CD4-positive, alpha-beta T cell (primary cell): ENCODE measurements at regions not wholly inside any gene's neighbourhood (a gene's known extent, or its start where the extent isn't known, plus 50 kb on each side); places are given as distances from the start of the nearest gene placed in this dataset.

ENCODE experiments used
- ATAC-seq: fragments of 200-7000 bp; cut with Tn5 transposase; one replicate; pipeline ENCODE4 v1.10.0; 2022; ENCODE audit warnings: mild to moderate bottlenecking; ENCODE audit not compliant: poor library complexity
- CTCF ChIA-PET: fragments of 350-600 bp; sonication (Branson Sonifier 250); formaldehyde crosslinking; loops from one replicate; lab custom pipeline; 2021; ENCODE audit warnings: antibody characterized with exemption, inconsistent platforms; lab: Charles Lee
- POLR2A ChIA-PET: fragments of 350-600 bp; sonication (Branson Sonifier 250); formaldehyde crosslinking; loops from one replicate; lab custom pipeline; 2021; ENCODE audit warnings: antibody characterized with exemption, inconsistent platforms; lab: Charles Lee
- DNase-seq, 14 experiments: peaks; one replicate each; pipeline ENCODE4 v3.0.0-alpha.2; 2013 to 2020; ENCODE audit warnings: mixed read lengths in 2 of 14
- H3K27ac ChIP-seq, 2 donors: one replicate each; pipeline versions ENCODE4 v1.5.1 to v1.7.0; 2013; ENCODE audit warnings: low read length in 2 of 2, low read depth in 1 of 2, mild to moderate bottlenecking in 1 of 2
- H3K27me3 ChIP-seq, 2 experiments: 1 replicate in 1 of 2; 2 replicates in 1 of 2; pipeline versions ENCODE4 v1.6.1 to v1.7.0; 2013; ENCODE audit warnings: low read length in 2 of 2, control low read depth in 1 of 2, mild to moderate bottlenecking in 1 of 2, moderate library complexity in 1 of 2; ENCODE audit not compliant: insufficient read depth in 2 of 2, control insufficient read depth in 1 of 2
- H3K36me3 ChIP-seq: one replicate; pipeline ENCODE4 v1.6.1; 2013; ENCODE audit warnings: low read length, control low read depth; ENCODE audit not compliant: insufficient read depth
- H3K4me1 ChIP-seq: one replicate; pipeline ENCODE4 v1.6.1; 2013; ENCODE audit warnings: low read length, control low read depth; ENCODE audit not compliant: insufficient read depth
- H3K4me3 ChIP-seq: one replicate; pipeline ENCODE4 v1.5.1; 2013; ENCODE audit warnings: mild to moderate bottlenecking, low read length, moderate library complexity
- H3K9me3 ChIP-seq, 2 experiments: 1 replicate in 1 of 2; 2 replicates in 1 of 2; pipeline versions ENCODE4 v1.6.1 to v1.7.0; 2013; ENCODE audit warnings: low read length in 2 of 2, mild to moderate bottlenecking in 2 of 2, control low read depth in 1 of 2, moderate library complexity in 1 of 2; ENCODE audit not compliant: control insufficient read depth in 1 of 2, insufficient read depth in 1 of 2
- H3K27ac Mint-ChIP-seq: one replicate; pipeline ENCODE4 v1.8.0; 2020; ENCODE audit warnings: mixed read lengths
- H3K27me3 Mint-ChIP-seq: one replicate; pipeline ENCODE4 v1.8.0; 2021; ENCODE audit warnings: mixed read lengths
- H3K36me3 Mint-ChIP-seq: one replicate; pipeline ENCODE4 v1.8.0; 2021; ENCODE audit warnings: low read depth, mixed read lengths
- H3K4me1 Mint-ChIP-seq: one replicate; pipeline ENCODE4 v1.8.0; 2021; ENCODE audit warnings: low read depth, mixed read lengths
- H3K4me3 Mint-ChIP-seq: one replicate; pipeline ENCODE4 v1.8.0; 2020; ENCODE audit warnings: mild to moderate bottlenecking, mixed read lengths
- H3K9me3 Mint-ChIP-seq: one replicate; pipeline ENCODE4 v1.8.0; 2020; ENCODE audit warnings: mixed read lengths
- intact Hi-C, 2 experiments: fragments of 100-400 bp; cut with DNase I in 1 of 2; cut with micrococcal nuclease in 1 of 2; formaldehyde crosslinking; loops; one replicate each; pipeline versions ENCODE4 v1.15.1 to v1.9.0; 2023 to 2025; cut with DNase I, micrococcal nuclease
- TF ChIP-seq, protein P1 (sequence below): fragments of 200-600 bp; IDR thresholded peaks from one replicate; pipeline ENCODE4 v1.8.0; 2022; ENCODE audit warnings: antibody characterized with exemption, mild to moderate bottlenecking

DNA sequence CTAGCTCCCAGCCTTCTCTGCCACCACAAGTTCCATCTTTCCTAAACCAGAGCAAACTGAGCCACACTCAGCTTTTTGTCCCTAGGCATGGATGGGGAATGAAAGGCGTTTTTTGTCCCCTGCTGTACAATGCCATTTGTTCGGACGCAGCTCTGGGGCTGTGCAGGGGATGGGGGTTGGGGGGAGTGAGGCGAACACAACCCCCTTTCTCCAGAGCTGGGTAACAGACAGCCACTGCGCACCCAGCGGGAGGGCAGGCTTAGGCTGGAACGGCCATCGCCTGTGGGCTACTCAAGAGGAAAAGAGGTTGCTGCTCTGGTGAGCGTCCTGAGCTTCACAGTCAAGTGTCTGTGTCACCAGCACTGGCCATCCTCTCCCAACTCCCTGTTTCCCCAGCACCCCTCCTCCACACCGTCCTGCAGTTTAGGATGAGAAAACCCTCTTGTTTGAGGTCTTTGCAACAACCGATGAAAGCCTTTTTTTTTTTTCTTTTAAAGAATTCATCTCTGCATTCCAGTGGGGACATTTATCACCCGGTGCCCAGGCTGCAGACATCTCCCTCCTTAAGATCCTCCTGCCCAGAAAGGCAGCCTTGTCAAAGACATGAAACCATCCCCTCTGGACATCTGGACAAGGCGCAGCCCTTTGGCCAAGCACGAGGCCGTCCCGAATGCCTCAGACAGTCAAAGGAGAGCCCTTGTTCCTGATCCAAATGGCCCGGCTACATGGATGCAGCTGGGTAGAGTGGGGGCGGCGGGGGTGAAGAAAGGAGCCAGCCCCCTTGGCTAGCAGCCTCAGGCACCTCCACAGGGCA is 419.6 kb downstream of the BCOR start:
- H3K4me3 Mint-ChIP-seq = no peak overlapping the region
- no peaks in the 10 kb centered on the region for H3K9me3 Mint-ChIP-seq
- no peak overlapping the region for H3K27ac Mint-ChIP-seq
- Histone ChIP-seq H3K27me3 (no peaks in the 10 kb centered on the region), H3K27ac (no peak overlapping the region), H3K4me1 (no peaks in the 10 kb centered on the region), H3K9me3 (no peaks in the 10 kb centered on the region), H3K36me3 (no peaks in the 10 kb centered on the region), H3K4me3 (no peak overlapping the region)
- H3K27me3 Mint-ChIP-seq = no peaks in the 10 kb centered on the region
- ChIA-PET CTCF (no interaction called here), POLR2A (no interaction called here)
- DNase-seq (no peak), ATAC-seq (no peak)
- no peaks in the 10 kb centered on the region for H3K4me1 Mint-ChIP-seq
- no peaks in the 10 kb centered on the region for H3K36me3 Mint-ChIP-seq
- intact Hi-C loops = no loop called here
- TF ChIP-seq, protein P1, sequence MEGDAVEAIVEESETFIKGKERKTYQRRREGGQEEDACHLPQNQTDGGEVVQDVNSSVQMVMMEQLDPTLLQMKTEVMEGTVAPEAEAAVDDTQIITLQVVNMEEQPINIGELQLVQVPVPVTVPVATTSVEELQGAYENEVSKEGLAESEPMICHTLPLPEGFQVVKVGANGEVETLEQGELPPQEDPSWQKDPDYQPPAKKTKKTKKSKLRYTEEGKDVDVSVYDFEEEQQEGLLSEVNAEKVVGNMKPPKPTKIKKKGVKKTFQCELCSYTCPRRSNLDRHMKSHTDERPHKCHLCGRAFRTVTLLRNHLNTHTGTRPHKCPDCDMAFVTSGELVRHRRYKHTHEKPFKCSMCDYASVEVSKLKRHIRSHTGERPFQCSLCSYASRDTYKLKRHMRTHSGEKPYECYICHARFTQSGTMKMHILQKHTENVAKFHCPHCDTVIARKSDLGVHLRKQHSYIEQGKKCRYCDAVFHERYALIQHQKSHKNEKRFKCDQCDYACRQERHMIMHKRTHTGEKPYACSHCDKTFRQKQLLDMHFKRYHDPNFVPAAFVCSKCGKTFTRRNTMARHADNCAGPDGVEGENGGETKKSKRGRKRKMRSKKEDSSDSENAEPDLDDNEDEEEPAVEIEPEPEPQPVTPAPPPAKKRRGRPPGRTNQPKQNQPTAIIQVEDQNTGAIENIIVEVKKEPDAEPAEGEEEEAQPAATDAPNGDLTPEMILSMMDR = no peak

DNA sequence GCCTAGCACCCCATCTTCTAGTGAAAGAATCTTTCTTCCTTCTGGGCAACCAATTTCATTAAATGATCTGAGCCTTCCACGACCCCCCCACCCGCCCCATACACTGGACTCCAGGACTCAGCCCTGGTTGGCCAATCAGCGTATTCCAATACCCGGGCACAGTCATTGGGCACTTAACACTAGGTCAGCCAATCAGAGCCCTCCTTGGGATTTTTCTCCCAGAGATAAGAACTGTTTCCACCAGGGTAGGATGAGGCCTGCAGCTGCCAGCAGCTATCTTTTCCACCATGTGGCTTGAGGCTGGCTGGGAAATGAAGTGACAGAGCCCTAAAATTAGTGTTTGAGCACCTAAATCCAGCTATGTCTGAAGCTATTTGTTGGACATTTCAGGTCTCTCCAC is 418.8 kb downstream of the BCOR start:
- Mint-ChIP-seq H3K4me3 (no peak overlapping the region), H3K9me3 (no peaks in the 10 kb centered on the region), H3K4me1 (no peaks in the 10 kb centered on the region), H3K27ac (no peak overlapping the region), H3K27me3 (no peaks in the 10 kb centered on the region), H3K36me3 (no peaks in the 10 kb centered on the region)
- Histone ChIP-seq H3K4me3 (no peak overlapping the region), H3K36me3 (no peaks in the 10 kb centered on the region), H3K9me3 (no peaks in the 10 kb centered on the region), H3K4me1 (no peaks in the 10 kb centered on the region), H3K27ac (no peak overlapping the region), H3K27me3 (no peaks in the 10 kb centered on the region)
- TF ChIP-seq, protein P1 = no peak
- ATAC-seq (no peak), DNase-seq (no peak)
- intact Hi-C loops = no loop called here
- POLR2A ChIA-PET = no interaction called here
- CTCF ChIA-PET = no interaction called here

DNA sequence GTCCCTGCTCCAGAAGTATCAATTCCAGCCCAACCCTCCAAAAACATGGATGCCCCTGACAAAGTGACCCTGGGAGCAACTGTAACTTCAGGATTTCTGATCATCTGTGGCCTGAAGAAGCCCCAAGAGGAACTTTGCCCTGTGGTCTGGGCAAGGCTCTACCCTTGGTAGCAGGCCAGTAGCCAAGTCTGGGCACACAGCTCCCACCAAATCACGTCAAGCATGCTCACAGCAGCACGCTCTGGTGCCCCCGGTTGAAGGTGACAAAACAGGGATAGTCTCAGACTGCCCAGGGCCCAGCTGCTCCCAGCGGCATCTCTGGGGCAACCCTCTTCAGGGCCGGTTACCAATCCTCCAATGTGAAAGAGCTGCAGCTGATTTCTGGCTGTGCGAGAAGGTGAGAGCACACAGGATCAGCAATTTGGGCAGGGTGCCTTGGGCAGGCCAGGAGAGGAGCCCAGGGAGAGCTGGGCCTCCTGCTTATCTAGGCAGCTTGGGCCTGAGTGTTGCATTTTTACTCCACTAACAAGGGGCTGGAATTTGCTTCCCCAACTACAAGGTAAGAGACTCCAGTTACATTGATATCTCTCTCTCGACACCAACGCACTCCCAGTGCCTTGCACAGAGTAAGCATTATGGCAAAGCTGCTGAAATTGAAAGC is 418.1 kb downstream of the BCOR start:
- H3K27me3 ChIP-seq = no peaks in the 10 kb centered on the region
- no peaks in the 10 kb centered on the region for H3K4me1 ChIP-seq
- no peak overlapping the region for H3K4me3 ChIP-seq
- H3K36me3 ChIP-seq = no peaks in the 10 kb centered on the region
- H3K9me3 ChIP-seq = no peaks in the 10 kb centered on the region
- H3K27ac Mint-ChIP-seq = no peak overlapping the region
- H3K36me3 Mint-ChIP-seq = no peaks in the 10 kb centered on the region
- intact Hi-C loops = no loop called here
- CTCF ChIA-PET = no interaction called here
- no peaks in the 10 kb centered on the region for H3K4me1 Mint-ChIP-seq
- no peak for ATAC-seq
- DNase-seq = no peak
- no peaks in the 10 kb centered on the region for H3K27me3 Mint-ChIP-seq
- TF ChIP-seq, protein P1 = no peak
- POLR2A ChIA-PET = no interaction called here
- H3K9me3 Mint-ChIP-seq = no peaks in the 10 kb centered on the region
- H3K4me3 Mint-ChIP-seq = no peak overlapping the region
- H3K27ac ChIP-seq = no peak overlapping the region
